ENCODE measurements at regions not wholly inside any gene's neighbourhood (a gene's known extent, or its start where the extent isn't known, plus 50 kb on each side); places are given as distances from the start of the nearest gene placed in this dataset.

DNA sequence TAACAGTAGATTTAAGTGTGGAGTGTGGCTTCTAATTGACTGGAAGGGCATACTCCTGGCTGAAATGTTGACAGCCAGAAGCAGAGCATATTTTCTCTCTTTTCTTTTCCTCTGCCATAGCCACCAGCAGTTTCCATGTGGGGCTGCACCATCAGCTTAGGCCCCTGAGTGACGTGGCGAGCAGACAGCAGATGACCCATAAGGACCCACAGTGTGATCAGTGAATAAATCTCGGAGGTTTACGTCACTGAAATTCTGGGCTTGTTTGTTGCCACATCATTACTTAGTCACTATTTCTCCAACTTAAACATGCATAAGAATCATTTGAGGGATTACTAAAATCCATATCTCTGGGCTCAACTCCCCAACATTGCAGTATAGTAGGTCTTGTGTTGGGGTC is 549.7 kb upstream of the TMEM132C start:
- no peak for DNase-seq (ENCODE audit: low read depth in 2 of 3, low spot score in 2 of 3)

DNA sequence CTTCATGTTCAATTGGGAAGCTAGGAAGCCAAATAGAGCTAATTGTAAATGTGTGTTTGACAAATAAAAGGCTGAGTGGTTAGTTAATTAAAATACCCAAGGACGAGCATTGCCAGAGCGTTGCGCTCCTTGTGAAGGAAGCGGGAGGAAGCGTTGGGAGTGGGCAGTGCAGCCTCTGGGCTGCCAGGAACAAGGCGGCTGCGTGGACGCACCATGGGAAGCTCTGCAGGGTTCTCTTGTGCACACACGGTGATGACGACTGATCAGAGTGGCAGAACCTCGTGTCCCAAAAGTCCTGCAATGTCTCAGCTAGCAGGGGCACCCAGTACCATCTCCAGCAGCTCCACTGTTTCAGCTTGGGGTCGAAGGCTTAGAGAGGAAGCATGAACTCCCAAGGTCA is 546.6 kb upstream of the TMEM132C start:
- DNase-seq (ENCODE audit: low read depth in 2 of 3, low spot score in 2 of 3): no peak

DNA sequence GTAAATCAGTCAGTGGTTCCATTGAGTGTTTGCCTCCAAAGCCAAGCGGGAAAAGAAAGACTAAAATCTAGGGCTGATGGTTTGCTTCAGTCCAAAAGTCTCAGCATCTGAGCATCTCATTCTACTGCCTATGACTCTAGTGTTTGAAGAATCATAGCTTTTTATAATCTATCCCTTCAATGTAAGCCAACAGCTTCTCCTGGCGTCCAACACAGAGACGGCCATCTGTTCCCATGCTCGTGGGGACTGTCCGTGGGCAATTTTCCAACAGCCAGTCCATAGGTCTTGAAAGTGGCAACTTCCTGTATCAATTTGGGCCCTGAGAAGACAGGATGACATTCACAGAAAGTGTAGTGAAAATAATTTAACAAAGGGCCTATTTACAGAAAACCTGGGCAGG is 544.4 kb upstream of the TMEM132C start:
- no peak for DNase-seq (ENCODE audit: low read depth in 2 of 3, low spot score in 2 of 3)

DNA sequence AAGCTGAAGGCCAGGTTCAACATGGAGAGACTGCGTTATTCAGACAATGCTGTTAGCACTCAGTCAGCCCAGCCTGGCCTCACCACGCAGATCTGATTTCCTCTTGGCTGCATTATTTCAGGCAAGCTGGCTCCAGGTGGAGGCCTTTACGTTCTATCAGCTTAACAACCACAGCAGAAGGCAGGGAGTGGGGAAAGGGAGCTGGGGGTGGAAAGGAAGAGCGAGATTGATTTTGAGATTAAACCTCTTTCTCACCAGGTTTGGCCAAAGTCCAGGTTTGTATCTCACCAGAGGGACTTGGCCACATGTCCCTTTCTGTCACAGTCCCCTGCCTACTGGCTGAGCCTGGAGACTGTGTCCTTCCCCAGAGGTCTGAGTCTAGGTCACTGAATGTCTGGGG is 543.7 kb upstream of the TMEM132C start:
- no peak for DNase-seq (ENCODE audit: low read depth in 2 of 3, low spot score in 2 of 3)

DNA sequence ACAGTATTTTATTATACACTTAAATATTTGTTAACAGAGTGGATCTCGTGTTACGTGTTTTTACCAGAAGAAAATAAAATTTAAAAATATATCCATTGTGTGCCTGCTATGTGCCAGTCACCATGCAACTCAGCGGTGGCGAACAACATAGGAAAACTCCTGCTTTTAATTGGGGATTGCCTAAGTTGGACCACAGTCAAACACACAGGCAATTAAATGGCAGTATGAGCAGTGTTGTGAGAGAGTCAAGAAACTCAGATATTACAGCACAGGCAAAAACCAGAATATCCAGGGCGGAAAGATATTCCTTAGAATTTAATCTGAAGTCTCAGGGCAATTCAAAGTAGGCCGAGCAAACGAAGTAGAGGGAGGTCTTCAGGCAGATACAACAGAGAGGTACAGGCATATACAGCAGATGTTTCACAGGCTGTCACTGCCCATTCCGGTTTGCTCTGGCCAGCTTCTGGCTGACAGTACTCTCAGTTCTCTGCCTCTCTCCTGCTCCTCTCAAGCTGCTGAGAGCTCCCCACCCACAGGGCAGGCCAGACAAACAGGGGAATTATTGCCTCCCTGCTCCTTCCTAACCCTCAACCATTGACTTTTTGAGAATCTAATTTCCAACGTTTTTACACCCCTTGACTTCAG is 540.2 kb upstream of the TMEM132C start:
- DNase-seq (ENCODE audit: low read depth in 2 of 3, low spot score in 2 of 3): no peak

DNA sequence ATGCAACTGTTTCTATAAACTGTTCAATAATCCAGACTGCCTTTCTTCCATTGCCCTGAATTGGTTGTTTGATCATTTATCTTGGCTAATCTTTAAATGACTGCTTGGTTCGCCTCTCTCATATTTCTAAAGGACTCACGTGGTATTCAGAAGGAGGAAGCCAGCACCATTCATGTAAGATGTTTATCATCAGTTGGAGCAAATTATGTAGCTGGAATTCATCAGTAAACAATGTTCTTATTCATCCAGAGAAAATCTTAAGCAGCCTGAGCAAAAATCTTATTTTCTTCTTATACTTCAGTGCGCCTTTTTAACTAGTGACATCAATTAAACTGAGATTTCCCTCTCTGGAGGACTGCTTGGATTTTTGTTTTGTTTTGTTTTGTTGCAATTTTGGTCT is 538.7 kb upstream of the TMEM132C start:
- no peak for DNase-seq (ENCODE audit: low read depth in 2 of 3, low spot score in 2 of 3)

DNA sequence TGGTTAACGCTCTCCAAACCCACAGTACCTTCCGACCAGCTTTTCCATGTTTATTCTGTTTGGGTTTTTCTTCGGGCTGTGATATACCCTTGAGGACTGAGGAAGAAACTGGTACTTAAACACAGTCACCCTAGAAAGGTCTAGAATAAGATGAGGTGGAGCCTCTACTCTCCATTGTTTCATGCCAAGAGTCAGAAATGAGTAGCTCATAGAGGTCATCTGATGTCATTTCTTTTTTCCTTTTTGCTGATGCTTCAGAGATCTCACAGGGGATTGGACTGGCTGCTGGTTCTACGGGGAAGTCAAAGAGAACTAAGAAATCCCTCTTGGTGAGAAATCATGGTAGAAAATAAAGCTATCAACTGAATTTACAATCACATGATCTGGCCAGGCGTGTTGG is 538.2 kb upstream of the TMEM132C start:
- DNase-seq (ENCODE audit: low read depth in 2 of 3, low spot score in 2 of 3): no peak

DNA sequence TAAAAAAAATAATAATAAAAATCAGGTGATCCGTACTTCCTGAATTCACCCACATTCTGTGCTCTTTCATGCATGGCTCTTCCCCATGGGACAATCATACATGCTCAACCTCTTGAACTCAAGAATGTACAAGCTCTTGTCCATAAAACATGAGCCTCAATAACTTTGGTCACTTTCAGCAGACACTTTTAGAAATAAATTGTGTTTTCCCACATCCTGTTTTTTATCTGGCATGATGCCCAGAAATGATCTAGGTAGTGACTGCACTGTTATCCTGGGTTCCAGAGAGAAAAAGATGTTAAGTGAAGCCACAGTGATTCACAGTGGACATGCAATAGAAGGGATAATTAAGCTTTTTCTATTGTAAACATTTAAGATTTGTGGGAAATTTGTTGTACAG is 537.6 kb upstream of the TMEM132C start:
- no peak for DNase-seq (ENCODE audit: low read depth in 2 of 3, low spot score in 2 of 3)

DNA sequence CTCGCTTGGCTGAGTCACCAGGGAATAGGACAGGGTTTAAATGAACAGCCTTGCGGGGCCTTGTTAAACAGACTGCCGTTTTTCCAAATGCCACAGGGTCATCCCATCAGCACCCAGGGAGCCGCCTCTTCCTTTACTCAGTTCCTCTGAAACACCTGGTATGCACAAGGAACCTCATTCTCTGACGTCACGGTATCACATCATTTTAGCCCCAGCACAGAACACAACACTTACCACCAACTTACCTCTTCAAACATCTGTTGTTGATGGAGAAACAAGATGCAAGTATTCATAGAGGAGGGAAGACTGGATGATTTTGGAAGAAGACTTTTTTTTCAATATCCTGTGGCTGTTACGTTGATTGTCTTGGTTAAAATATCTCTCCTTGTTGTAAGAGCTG is 535.3 kb upstream of the TMEM132C start:
- DNase-seq (ENCODE audit: low read depth in 2 of 3, low spot score in 2 of 3): no peak

DNA sequence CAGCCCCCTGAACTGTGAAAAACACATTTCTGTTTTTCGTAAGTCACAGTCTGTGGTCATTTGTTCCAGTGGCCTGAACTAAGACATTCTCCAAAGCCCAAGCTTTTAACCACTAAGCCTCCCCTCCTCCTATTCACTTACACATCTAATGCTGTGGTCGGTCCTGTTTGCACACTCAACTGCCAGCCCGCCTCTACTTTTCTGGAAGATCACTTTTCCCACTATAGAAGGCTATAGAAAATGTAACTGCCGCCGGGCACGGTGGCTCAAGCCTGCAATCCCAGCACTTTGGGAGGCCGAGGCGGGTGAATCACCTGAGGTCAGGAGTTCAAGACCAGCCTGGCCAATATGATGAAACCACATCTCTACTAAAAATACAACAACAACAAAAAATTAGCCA is 524.7 kb upstream of the TMEM132C start:
- no peak for DNase-seq (ENCODE audit: low read depth in 2 of 3, low spot score in 2 of 3)

DNA sequence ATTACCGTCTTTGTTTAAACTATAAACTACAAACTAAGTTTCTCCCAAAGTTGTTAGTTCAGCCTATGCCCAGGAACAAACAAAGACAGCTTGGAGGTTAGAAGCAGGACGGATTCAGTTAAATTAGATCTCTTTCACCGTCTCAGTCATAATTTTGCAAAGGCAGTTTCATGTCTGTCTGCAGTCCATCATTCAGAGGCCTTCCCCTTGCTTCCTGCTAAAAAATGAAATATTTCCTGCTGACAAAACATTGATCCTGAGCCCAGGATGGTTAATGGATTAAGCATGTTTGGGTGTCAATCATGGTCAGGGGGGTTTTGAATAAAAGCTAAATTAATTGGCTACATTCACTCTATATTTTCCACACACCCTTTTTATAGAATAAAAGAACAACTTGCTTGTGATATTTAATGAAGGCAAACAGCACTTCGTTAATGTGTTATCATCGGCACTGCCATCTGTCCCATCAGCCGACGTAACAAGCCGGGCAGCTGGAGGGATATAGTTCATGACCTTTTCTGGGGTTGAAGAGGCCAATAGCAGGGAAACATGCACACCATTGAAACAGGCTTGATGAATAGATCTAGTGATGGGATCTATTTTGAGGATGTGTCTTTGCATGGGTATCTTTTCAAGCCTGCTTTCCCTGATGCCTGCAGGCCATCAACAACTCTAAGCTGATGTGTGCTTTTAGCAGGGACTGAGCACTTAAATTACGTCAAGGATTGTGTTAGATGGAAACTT is 521.3 kb upstream of the TMEM132C start:
- no peak for DNase-seq (ENCODE audit: low read depth in 2 of 3, low spot score in 2 of 3)

DNA sequence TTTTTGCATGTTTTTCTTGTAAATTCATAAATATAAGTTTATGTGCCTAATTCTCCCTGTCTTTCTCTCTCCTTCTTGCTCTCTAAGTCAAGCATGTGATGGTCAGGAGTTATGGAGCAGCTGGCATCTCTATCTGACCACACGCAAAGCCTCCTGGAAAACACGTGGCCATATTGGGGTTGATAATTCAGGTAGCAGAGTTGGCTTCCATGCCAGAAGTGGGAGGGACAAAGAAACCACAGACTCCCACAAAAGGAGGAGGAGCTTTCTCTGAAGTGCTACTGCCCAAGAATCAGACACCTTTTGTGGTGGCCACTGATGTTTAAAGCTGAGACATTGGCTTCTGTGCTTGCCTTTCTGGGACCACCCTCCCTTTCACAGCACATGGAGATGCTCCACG is 517.6 kb upstream of the TMEM132C start:
- no peak for DNase-seq (ENCODE audit: low read depth in 2 of 3, low spot score in 2 of 3)

DNA sequence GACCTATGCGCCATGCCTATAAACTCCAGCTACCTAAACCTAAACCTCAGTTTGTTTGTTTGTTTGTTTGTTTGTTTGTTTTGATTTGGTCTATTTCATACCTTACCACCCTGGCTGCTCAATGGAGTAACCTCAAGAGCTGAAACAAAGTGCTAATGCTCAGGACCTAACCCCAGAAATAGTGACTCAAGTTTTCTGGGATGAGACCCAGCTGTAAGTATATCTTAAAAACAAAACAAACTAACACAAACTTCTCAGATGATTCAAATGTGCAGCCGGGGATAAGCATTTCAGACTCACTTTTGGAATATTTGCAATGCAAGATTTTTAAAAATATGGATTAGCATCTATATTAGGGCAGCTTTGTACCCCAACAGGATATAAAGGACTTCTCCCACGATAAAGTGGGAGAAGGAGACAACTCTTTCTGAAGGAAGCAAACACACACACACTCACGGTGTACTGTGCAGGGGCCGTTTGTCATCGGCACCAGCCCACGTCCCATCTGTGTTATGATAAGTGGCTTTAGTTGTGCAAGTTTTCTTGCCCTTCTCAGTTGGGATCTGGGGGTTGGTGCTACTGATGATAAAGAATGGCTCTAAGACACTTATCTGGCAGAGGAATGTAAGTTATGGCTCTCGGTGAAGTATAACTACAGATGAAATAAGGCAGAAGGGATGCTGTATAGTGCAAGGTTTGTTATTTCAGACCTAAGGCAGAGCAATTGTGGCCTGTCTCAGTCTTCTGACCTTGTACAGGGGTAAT is 516.7 kb upstream of the TMEM132C start:
- no peak for DNase-seq (ENCODE audit: low read depth in 2 of 3, low spot score in 2 of 3)

DNA sequence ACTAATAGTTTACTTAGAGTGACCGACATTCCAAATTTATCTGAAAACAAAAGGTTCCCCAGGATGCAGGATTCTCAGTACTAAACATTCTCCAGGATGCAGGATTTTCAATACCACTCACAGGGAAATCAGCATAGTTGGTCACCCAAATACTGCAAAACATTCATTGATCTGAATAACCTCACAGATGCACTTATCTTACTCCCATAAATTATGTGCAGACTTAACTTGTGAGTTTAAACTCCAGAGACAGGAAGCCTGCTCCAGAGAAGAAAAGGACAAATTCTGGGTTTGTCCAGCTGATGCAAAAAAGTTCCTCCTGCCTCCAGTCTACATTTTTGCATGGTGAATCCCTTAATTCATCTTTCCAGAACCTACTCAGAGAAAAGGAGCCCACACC is 514.2 kb upstream of the TMEM132C start:
- no peak for DNase-seq (ENCODE audit: low read depth in 2 of 3, low spot score in 2 of 3)

DNA sequence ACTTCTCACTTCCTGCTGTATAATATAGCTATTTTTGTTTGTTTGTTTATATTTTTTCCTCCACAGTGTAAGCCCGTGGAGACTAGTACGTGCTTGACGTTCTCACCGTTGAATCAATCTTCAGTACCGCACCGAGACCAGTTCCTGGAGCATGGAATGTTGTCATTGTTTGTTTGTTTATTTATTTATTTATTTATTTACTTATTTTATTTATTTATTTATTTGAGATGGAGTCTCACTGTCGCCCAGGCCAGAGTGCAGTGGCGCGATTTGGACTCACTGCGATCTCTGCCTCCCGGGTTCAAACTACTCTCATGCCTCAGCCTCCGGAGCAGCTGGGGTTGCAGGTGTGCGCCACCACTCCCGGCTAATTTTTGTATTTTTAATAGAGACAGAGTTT is 506.6 kb upstream of the TMEM132C start:
- no peak for DNase-seq (ENCODE audit: low read depth in 2 of 3, low spot score in 2 of 3)

DNA sequence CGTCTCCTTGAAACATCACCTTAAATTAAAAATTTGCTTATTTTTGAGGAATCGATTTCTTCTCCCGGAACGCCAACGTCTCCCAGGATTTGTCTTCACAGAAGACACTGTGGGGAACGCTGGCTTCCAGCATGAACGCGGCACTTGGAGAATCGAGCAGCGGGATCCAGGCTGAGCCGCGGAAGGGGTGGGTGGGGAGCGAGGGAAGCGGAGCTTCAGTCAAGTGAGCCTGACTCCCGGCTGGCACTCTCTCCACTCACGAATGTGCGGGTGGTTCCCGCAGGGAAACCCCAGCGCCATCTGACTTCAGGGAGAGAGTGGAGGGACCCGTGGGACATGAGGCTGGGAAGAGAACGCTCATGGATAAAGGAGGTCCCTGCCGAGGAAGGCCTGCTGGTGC is 506.0 kb upstream of the TMEM132C start:
- DNase-seq (ENCODE audit: low read depth in 2 of 3, low spot score in 2 of 3): no peak

DNA sequence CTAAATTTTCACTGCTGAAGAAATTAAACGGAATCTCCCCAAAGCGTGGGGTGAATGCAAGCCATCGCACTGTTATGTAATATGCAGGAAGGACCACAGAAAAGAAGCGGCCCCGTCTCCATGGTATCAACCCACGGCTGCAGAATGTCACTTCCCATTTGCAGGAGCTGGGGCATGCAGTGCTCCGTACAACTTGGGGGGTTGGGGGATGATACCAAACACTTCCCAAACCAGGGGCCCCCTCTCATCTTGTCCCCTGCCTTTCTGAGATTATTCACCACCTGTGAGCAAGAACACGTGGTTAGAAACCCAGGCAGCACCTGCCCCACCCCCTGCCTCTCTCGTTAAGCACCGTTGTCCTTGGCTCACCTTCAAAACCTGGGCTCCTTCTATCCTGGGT is 505.1 kb upstream of the TMEM132C start:
- no peak for DNase-seq (ENCODE audit: low read depth in 2 of 3, low spot score in 2 of 3)

DNA sequence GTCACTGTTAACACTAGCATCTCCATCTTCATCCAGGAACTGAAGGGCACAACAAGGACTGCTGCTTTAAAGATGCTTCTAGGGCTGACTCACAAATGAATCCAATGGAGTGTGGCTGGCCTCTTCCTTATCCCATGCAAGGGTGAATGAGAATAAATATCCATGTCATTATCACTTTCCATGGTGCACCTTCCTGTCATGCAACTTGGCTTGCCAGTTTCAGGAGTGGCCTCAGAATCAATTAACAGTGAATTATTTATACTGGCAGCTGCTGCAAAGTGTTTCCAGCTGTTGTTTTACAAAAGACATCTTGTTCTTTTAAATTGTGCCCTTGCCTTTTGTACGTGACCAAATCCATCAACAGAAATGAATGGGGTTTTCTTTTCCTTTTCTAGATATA is 499.3 kb upstream of the TMEM132C start:
- DNase-seq (ENCODE audit: low read depth in 2 of 3, low spot score in 2 of 3): no peak

DNA sequence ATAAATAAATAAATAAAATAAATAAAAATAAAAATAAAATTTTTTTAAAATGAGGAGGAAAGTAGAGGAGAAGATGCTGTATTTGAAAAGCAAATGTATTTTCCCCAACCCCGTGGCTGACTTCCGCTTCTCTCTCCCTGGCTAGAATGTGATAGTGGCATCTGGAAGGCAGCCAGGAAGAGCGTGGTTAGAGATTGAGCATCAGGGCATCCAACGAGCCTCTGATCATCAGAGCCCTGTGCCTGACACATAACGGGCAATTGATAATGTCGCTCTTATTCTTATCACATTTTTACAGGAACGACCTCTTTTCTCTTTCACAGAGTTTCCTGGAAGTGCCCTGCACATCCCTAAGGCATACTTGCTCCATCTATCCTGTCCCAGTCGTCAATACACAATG is 496.9 kb upstream of the TMEM132C start:
- no peak for DNase-seq (ENCODE audit: low read depth in 2 of 3, low spot score in 2 of 3)

DNA sequence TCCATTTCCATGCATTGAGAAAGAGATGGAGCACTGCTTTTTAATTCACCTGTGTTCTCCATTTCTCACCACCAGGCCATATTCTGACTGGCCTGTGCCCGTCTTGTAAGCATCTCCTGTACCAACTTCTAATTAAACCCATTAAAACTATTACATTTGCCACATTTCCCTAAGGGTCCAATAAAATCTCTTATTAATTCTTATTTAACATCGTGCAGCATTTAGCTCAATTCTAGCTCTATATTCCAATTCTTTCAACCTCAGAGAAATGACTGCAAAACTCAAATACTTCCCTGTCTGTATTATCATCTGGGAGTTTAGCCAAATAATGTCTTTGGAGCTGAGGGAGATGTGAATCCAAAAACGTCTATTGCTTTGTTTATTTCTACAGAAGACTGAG is 495.4 kb upstream of the TMEM132C start:
- DNase-seq (ENCODE audit: low read depth in 2 of 3, low spot score in 2 of 3): no peak

DNA sequence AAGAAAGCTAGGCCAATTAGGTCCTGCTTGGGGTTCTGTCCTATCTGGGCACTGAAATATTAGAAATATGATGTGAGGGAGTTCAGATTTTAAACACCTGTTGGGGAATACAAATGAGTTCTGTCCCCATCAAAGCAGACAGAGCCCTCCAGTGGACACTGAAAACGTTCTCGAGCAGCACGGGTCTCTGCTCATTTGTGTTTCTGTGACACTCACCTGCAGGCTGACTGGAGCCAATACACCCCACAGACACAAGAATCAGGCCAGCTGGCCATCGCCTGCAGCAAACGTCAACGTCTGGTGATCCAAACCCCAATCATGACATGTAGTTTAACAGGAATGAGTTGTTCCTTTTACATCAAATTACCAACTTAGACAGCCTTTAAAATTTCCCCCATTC is 493.4 kb upstream of the TMEM132C start:
- DNase-seq (ENCODE audit: low read depth in 2 of 3, low spot score in 2 of 3): no peak

DNA sequence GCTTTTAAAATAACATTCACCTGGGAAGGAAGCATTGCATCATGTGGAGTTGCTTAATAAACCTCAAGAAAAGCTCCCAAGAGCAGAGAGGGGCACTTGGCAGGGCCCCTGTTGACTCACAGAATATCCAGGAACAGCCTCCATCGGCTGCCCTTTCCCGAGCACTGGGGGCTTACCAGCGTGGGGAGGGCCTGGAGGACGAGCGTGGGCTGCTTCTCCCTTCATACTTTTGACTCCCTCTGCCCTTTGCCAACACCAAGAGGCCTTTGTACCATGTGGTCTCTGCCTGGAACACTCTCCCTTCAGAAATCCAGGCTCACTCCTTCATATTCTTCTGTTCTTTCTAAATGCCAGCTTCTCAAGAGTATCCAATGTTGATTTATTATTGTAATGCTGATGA is 492.1 kb upstream of the TMEM132C start:
- DNase-seq (ENCODE audit: low read depth in 2 of 3, low spot score in 2 of 3): no peak

Data from activated CD8-positive, alpha-beta memory T cell treated with anti-CD3 and anti-CD28 coated beads for 48 hours (primary cell).